Stimulated activated memory B cell treated with anti-CD40 and anti-IgM and Interleukin-4, amounts not matched to agents 10 μg/mL and 1 μg/mL and 100 μg/mL, for 72 hours (primary cell): ENCODE measurements at regions not wholly inside any gene's neighbourhood (a gene's known extent, or its start where the extent isn't known, plus 50 kb on each side); places are given as distances from the start of the nearest gene placed in this dataset.

Source experiments
- ATAC-seq: fragments of 150-1000 bp; cut with Tn5 transposase; 2 replicates; pipeline ENCODE4 v1.10.0; 2021
- H3K27ac Mint-ChIP-seq: one replicate; pipeline ENCODE4 v1.8.0; 2022; ENCODE audit warnings: mild to moderate bottlenecking, mixed read lengths
- H3K27me3 Mint-ChIP-seq: one replicate; pipeline ENCODE4 v1.8.0; 2022; ENCODE audit warnings: mixed read lengths
- H3K36me3 Mint-ChIP-seq: one replicate; pipeline ENCODE4 v1.8.0; 2022; ENCODE audit warnings: mixed read lengths
- H3K4me1 Mint-ChIP-seq: one replicate; pipeline ENCODE4 v1.8.0; 2022; ENCODE audit warnings: mixed read lengths
- H3K4me3 Mint-ChIP-seq: one replicate; pipeline ENCODE4 v1.8.0; 2022; ENCODE audit warnings: mild to moderate bottlenecking, moderate library complexity, mixed read lengths
- H3K9me3 Mint-ChIP-seq: one replicate; pipeline ENCODE4 v1.8.0; 2022; ENCODE audit warnings: mixed read lengths

DNA sequence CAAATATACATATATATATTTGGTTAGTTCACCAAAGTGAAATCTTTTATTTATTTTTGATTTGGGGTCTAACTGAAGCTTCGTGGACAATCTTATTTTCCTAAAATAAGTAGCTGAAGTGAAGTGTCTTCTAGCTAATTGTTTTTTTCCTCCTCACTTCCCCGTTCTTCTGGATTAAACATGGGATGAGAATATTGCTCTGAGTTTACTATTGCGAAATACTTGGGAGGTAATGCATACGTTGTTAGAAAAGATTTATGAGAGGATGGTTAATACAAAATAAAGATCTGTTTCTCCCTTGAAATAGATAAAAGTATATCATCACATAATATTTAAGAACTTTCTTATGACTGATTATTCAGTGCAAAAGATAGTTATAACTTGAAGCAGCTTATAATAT, 228.3 kb upstream of the TPK1 start:
- no peaks in the 10 kb centered on the region for H3K36me3 Mint-ChIP-seq
- H3K27me3 Mint-ChIP-seq = no peaks in the 10 kb centered on the region
- H3K4me3 Mint-ChIP-seq = no peak overlapping the region
- no peak for ATAC-seq
- H3K4me1 Mint-ChIP-seq = no peaks in the 10 kb centered on the region
- no peaks in the 10 kb centered on the region for H3K9me3 Mint-ChIP-seq
- H3K27ac Mint-ChIP-seq = no peak overlapping the region

DNA sequence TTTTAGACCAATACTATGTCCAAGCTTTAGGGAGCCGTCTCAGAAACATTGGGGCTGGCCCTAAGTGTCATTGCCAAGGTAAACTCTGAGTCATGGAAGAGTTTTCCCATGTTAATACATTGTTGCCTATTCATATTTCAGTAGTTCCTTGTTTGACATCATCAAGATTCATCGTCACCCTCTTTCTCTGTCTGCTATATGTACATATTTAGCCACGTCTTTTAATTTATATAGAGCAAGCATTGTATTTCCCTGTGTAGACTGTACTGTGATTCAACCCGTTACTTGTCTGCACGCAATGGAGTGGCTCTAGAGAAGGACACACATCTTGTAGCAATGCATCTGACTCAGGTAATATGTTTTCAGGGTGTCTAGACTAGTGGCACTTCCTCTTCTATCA, 217.9 kb upstream of the TPK1 start:
- H3K4me3 Mint-ChIP-seq = no peak overlapping the region
- no peaks in the 10 kb centered on the region for H3K36me3 Mint-ChIP-seq
- H3K9me3 Mint-ChIP-seq = peaks cover 4% of the 10 kb centered on the region
- H3K27me3 Mint-ChIP-seq = peaks cover 19% of the 10 kb centered on the region
- no peak overlapping the region for H3K27ac Mint-ChIP-seq
- no peaks in the 10 kb centered on the region for H3K4me1 Mint-ChIP-seq
- no peak for ATAC-seq

DNA sequence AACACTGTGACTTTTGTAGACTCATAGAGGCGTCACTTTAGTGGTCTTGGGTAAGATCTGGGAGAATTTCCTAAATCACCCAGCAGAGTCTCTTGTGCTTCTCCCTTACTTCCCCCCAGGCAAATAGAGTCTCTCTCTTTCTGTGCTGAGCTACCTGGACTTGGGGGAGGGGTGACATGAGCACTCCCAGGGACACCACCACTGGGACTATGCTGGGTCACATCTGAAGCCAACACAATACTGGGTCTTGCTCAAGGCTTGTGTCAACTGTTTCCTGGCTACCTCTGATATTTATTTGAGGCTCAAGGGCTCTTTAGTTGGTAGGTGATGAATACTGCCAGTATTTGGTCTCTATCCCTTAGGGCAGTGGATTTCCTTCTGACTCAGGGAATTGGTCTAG, 214.6 kb upstream of the TPK1 start:
- H3K27ac Mint-ChIP-seq = no peak overlapping the region
- H3K27me3 Mint-ChIP-seq = peaks cover 19% of the 10 kb centered on the region
- no peak for ATAC-seq
- no peak overlapping the region for H3K4me3 Mint-ChIP-seq
- H3K36me3 Mint-ChIP-seq = no peaks in the 10 kb centered on the region
- no peaks in the 10 kb centered on the region for H3K4me1 Mint-ChIP-seq
- H3K9me3 Mint-ChIP-seq = peaks cover 4% of the 10 kb centered on the region

DNA sequence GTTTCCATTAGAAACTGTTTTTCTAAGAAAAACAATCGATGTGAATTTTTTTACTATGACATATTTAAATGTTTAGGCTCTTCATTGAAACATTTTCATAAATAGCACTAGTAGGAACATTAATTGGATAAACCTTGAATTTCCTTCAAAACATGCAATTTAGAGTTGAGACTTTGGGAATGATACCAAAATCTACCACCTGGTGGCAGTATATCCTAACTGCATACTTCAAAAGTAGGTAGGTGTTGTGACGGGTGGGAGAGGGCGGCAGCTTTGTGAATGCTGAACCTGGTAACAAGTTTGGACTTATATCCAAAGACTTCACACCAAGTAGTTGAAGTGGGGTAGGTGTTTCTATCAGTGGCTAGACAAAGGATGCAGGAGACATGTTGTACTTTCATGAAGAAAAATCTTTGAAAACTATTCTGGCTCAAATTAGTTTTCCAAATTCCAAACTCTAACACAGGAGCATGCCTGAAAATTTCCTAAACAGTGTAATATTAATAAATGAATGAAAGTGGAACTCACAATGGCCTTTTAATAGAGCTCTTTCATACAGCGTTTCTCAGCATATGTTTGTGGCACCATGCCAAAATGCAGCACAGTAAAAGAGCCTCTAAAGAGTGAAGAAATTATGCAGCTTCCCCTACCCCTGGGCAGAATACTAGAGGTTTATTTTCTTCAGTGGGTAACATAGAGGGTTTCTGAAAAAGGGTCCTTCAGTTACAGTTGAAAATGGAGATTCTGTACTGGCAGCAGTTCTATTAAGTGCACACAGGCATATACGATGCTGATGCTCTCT, 201.0 kb upstream of the TPK1 start:
- Mint-ChIP-seq H3K27ac (no peak overlapping the region), H3K36me3 (no peaks in the 10 kb centered on the region), H3K4me1 (no peaks in the 10 kb centered on the region), H3K4me3 (no peak overlapping the region), H3K27me3 (peaks cover 20% of the 10 kb centered on the region), H3K9me3 (peaks cover 5% of the 10 kb centered on the region)
- ATAC-seq = no peak

DNA sequence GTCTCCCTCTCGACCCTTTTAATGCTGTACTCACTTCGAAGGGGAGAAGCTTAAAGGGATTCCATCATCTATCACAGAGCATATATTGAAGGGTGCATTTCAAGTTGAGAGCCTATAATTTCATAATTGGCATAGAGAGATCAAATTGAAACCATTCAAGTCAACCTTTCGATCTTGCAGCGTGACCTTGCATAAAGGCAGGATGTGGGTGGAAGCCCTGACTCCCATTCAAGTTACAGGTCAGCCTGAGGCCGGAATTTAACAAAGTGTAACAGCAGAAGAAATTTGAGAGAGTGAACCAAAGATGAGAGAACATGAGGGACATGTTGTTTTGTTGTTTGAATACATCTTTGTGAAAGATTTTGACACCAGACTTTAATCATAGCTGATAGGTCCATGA, 195.3 kb upstream of the TPK1 start:
- H3K4me1 Mint-ChIP-seq = no peaks in the 10 kb centered on the region
- H3K36me3 Mint-ChIP-seq = no peaks in the 10 kb centered on the region
- peaks cover 7% of the 10 kb centered on the region for H3K27me3 Mint-ChIP-seq
- H3K27ac Mint-ChIP-seq = no peak overlapping the region
- H3K4me3 Mint-ChIP-seq = no peak overlapping the region
- peaks cover 3% of the 10 kb centered on the region for H3K9me3 Mint-ChIP-seq
- ATAC-seq = no peak

DNA sequence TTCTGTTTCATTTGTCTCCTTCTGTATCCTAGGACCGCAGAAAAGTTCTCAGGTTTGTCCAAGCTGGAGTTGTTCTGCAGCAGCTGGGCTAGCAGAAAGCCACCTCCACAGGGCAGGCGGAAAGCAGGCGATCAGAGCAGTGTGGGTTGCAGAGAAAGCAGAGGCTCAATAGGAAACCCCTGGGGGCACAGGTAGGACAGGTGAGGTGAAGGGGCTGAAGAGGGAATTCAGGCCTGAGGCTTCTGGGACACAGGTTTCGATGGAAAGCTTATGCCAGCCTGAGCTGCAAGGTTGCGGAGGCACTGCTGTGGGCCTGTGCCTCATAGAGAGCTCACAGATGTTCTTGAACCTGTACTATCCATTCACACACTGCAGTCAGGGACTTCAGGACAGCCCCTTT, 194.9 kb upstream of the TPK1 start:
- H3K9me3 Mint-ChIP-seq = peaks cover 3% of the 10 kb centered on the region
- H3K27ac Mint-ChIP-seq = no peak overlapping the region
- no peaks in the 10 kb centered on the region for H3K4me1 Mint-ChIP-seq
- H3K36me3 Mint-ChIP-seq = no peaks in the 10 kb centered on the region
- peak; percentile 35 for ATAC-seq
- no peak overlapping the region for H3K4me3 Mint-ChIP-seq
- H3K27me3 Mint-ChIP-seq = peaks cover 3% of the 10 kb centered on the region

DNA sequence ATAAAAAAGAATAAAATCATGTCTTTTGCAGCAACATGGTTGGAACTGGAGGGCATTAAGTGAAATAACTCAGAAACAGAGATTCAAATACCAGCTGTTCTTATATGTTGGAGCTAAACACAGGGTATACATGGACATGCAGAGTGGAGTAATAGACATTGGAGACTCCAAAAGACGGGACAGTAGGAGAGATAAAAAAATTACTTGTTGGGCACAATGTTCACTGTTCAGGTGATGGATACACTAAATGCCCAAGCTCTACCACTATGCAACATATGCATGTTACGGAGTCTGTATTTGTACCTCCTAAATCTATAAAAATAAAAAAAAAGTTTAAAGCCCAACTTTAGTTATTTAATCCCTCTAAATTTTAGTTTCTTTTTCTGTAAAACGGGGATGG, 184.6 kb upstream of the TPK1 start:
- Mint-ChIP-seq H3K36me3 (no peaks in the 10 kb centered on the region), H3K9me3 (no peaks in the 10 kb centered on the region), H3K4me3 (no peak overlapping the region), H3K27me3 (peaks cover 11% of the 10 kb centered on the region), H3K4me1 (no peaks in the 10 kb centered on the region), H3K27ac (no peak overlapping the region)
- no peak for ATAC-seq

DNA sequence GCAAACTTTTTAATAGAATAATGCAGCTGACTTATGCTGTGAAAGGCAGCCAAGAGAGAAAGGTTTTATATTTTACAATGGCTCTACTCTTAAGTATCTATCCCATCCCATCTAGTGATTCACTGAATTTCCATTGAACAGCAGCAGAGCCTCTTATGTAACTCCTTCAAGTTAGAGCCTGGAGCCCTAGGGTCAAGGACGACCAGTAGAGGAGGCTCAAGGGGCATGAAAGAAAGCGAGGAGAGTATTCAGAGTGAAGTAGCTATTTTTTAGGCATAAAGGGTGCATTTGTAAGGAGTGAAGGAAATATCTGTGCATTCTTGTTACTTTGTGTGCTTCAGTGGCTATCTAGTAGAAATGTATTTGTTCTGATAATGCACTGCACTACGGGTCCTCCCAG, 180.2 kb upstream of the TPK1 start:
- Mint-ChIP-seq H3K27me3 (no peaks in the 10 kb centered on the region), H3K4me1 (no peaks in the 10 kb centered on the region), H3K9me3 (no peaks in the 10 kb centered on the region), H3K27ac (no peak overlapping the region), H3K36me3 (no peaks in the 10 kb centered on the region), H3K4me3 (no peak overlapping the region)
- ATAC-seq = no peak

DNA sequence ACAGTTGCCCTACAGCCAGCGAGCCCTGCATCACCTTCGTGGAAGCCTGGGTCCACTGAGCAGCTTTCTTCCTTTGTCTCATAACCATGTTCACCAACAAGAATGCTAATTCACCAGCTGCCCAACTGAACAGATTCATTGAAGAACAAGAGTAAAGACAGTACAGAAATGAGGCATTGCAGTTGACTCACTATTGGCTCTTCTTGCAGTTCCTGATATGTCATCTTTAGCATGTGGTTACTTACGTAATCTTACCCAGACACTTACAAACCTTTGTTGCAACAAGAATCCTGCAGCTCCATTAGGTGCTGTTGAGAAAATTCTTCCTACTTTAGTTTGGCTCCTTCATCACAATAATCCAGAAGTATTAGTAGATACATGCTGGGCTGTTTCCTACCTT, 174.0 kb upstream of the TPK1 start:
- Mint-ChIP-seq H3K4me3 (no peak overlapping the region), H3K9me3 (no peaks in the 10 kb centered on the region), H3K27me3 (peaks cover 14% of the 10 kb centered on the region), H3K36me3 (no peaks in the 10 kb centered on the region), H3K4me1 (no peaks in the 10 kb centered on the region), H3K27ac (no peak overlapping the region)
- no peak for ATAC-seq

DNA sequence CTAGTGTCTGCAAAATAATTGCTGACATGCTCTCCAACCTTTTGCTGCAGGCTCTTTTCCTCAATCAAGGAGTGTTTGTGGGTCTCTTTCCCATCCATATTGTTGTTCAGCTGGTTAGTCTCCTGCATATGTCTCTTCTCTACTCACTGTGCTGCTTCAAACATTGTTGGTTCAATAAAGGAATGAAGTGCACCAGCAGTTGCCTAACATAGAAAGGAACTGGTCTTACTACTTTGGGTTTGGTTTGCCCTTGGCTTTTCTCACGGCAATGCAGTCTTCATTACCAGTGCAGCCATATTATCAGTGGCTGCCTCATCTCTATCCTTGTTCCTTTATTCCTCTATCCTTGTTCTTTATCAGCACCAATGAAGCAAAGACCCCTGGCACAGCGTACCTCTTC, 169.7 kb upstream of the TPK1 start:
- H3K36me3 Mint-ChIP-seq = no peaks in the 10 kb centered on the region
- peaks cover 11% of the 10 kb centered on the region for H3K9me3 Mint-ChIP-seq
- ATAC-seq = no peak
- H3K4me1 Mint-ChIP-seq = no peaks in the 10 kb centered on the region
- no peak overlapping the region for H3K4me3 Mint-ChIP-seq
- H3K27ac Mint-ChIP-seq = no peak overlapping the region
- peaks cover 16% of the 10 kb centered on the region for H3K27me3 Mint-ChIP-seq

DNA sequence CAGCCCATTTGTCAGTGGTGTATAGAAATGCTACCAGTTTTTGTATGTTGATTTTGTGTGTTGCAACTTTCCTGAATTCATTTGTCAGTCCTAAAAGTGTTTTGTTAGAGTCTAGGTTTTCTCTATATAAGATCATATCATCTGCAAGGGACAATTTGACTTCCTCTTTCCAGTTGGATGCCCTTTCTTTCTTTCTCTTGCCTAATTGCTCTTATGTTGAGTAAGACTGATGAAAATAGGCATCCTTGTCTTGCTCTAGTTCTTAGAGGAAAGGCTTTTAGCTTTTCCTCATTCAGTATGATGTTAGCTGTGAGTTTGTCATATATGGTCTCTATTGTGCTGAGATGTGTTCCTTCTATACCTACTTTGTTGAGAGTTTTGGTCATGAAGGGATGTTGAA, 161.7 kb upstream of the TPK1 start:
- Mint-ChIP-seq H3K9me3 (peaks cover 28% of the 10 kb centered on the region), H3K4me3 (no peak overlapping the region), H3K27me3 (no peaks in the 10 kb centered on the region), H3K4me1 (no peaks in the 10 kb centered on the region), H3K36me3 (no peaks in the 10 kb centered on the region), H3K27ac (no peak overlapping the region)
- no peak for ATAC-seq

DNA sequence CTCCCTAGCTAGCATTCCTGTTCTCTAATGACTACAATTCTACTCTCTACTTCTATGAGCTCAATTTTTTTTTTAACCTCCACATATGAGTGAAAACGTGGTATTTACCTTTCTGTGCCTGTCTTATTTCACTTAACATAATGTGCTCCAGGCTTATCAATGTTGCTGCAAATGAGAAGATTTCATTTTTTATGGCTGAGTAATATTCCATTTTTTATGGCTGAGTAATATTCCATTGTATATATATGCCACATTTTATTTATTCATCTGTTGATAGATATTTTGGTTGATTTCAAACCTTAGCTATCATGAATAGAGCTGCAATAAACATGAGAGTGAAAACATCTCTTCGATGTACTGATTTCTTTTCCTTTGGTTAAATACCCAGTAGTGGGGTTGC, 159.6 kb upstream of the TPK1 start:
- H3K4me3 Mint-ChIP-seq = no peak overlapping the region
- H3K27me3 Mint-ChIP-seq = no peaks in the 10 kb centered on the region
- H3K4me1 Mint-ChIP-seq = no peaks in the 10 kb centered on the region
- H3K36me3 Mint-ChIP-seq = no peaks in the 10 kb centered on the region
- no peak for ATAC-seq
- H3K27ac Mint-ChIP-seq = no peak overlapping the region
- H3K9me3 Mint-ChIP-seq = peaks cover 20% of the 10 kb centered on the region

DNA sequence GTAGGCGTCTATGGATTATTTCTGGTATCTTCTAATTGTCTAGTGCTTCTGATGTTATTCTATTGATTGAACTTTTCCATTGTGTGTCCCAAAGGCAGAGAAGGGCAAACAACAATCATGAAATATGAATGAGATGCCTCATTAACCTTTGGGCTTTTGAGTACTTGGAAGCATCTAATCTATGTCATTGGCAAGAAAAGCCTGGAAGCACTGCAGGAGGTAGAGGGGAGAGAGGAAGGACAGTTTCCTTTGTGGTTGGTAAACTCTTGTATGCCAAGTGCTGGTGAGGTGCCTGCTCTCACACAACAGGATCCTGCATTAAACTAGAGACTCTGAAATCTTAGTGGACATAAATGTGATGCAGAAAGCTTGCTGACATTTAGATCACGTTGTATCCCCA, 155.2 kb upstream of the TPK1 start:
- Mint-ChIP-seq H3K27ac (no peak overlapping the region), H3K9me3 (peaks cover 3% of the 10 kb centered on the region), H3K4me3 (no peak overlapping the region), H3K4me1 (no peaks in the 10 kb centered on the region), H3K36me3 (no peaks in the 10 kb centered on the region), H3K27me3 (no peaks in the 10 kb centered on the region)
- ATAC-seq = no peak

DNA sequence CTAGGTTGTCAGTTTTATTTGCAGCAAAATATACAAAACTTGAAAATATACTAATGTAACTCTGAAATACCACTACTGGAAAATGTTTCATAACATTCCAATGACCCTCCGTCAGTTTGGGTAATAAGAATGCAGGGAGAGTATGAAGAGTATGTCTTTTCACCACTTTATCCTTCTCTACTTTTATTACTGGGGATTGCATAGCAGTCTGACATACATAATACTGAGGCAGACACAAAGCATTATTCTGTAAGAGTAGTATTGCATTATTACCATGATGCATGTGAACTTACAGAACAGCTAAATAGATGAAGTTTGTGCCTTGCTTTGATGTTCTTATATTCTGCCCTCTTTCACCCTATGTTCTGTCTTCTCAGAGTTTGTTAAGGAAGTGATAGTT, 151.8 kb upstream of the TPK1 start:
- no peak for ATAC-seq
- Mint-ChIP-seq H3K9me3 (no peaks in the 10 kb centered on the region), H3K27me3 (no peaks in the 10 kb centered on the region), H3K27ac (no peak overlapping the region), H3K4me1 (no peaks in the 10 kb centered on the region), H3K4me3 (no peak overlapping the region), H3K36me3 (no peaks in the 10 kb centered on the region)

DNA sequence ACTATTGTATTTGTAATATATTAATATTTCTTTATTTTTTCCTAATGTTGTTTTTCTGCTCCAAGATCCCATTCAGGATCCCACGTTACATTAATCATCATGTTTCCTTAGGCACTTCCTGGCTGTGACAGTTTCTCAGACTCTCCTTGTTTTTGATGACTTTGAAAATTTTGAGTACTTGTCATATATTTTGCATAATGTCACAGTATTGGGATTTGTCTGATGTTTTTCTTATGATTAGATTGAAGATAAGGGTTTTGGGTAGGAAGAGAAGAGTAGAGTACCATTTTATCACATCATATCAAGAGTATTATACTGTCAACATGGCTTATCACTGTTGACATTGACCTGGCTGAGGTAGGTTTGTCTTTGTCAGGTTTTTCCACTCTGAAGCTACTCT, 146.3 kb upstream of the TPK1 start:
- H3K4me3 Mint-ChIP-seq = no peak overlapping the region
- no peaks in the 10 kb centered on the region for H3K27me3 Mint-ChIP-seq
- H3K27ac Mint-ChIP-seq = no peak overlapping the region

DNA sequence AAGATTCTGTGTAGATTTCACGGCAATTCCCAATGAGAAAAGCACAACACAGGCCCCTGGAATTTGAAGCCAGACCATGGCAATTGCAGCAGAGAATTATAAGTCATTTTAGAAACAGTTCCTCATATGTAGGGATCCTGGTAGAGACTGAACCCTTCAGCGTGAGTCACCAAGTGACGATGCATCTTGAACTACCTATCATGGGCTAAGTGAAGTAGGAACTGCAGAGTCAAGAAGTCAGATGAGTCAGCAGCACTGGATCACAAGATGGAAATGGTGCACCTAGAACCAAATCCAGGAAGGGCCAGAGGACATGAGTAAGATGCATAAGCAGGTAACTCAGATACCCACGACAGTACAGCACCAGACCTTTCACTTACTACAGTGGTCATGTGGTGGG, 140.0 kb upstream of the TPK1 start:
- peak; percentile 40 for ATAC-seq
- H3K4me3 Mint-ChIP-seq = no peak overlapping the region

More for the DNA sequence above, 146.3 kb upstream of the TPK1 start:
- Mint-ChIP-seq H3K9me3 (peaks cover 2% of the 10 kb centered on the region), H3K36me3 (no peaks in the 10 kb centered on the region), H3K4me1 (no peaks in the 10 kb centered on the region)
- ATAC-seq = no peak

DNA sequence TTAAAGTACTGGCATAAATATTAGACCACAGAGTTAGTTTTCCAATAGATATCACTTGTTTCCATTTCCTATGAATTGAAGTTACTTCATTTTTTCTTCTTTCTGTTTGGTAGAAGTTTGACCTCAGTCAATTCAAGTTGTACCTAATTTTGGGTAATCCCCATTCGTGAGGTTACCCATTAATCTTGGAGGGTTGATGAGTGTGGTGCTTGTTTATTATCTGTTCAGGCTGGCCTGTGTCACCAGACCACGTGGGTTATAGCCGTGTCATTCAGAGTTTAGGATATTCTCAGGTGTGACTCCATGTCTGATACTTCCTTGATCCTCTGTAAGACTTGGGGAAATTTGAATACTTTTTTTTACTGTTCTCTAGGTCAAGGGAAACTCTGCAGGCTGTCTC, 133.9 kb upstream of the TPK1 start:
- Mint-ChIP-seq H3K4me3 (no peak overlapping the region), H3K9me3 (no peaks in the 10 kb centered on the region), H3K27ac (no peak overlapping the region), H3K4me1 (no peaks in the 10 kb centered on the region), H3K36me3 (no peaks in the 10 kb centered on the region), H3K27me3 (peaks cover 19% of the 10 kb centered on the region)
- ATAC-seq = no peak

More for the DNA sequence above, 140.0 kb upstream of the TPK1 start:
- Mint-ChIP-seq H3K9me3 (peaks cover 2% of the 10 kb centered on the region), H3K36me3 (no peaks in the 10 kb centered on the region), H3K27me3 (peaks cover 19% of the 10 kb centered on the region), H3K27ac (no peak overlapping the region), H3K4me1 (no peaks in the 10 kb centered on the region)
